ENCODE measurements at regions not wholly inside any gene's neighbourhood (a gene's known extent, or its start where the extent isn't known, plus 50 kb on each side); places are given as distances from the start of the nearest gene placed in this dataset.

DNA sequence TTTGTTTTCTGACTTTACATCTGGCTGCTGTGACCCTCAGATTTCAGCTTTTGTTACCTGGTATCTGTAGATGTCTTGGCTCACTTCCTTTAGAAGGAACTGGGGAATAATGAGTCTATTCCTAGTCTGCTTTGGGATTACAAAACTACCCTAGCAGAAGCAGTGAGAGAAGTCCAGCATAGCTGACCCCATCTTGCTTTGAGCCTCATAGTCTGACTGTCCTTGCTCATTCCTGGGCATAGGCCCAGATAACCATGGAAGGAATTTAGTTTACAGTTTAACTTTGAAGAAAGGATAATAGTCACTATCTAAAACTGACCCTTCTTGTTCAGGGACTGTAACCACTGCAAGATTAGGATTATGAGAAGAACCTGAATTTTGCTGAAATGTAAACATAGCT is 163.0 kb upstream of the HNMT start:
- no peak overlapping the region for H3K4me3 ChIP-seq
- no peaks in the 10 kb centered on the region for H3K9me3 ChIP-seq
- H3K36me3 ChIP-seq (ENCODE audit: low read depth, missing control alignments), result no peaks in the 10 kb centered on the region
- TF ChIP-seq, protein P1, sequence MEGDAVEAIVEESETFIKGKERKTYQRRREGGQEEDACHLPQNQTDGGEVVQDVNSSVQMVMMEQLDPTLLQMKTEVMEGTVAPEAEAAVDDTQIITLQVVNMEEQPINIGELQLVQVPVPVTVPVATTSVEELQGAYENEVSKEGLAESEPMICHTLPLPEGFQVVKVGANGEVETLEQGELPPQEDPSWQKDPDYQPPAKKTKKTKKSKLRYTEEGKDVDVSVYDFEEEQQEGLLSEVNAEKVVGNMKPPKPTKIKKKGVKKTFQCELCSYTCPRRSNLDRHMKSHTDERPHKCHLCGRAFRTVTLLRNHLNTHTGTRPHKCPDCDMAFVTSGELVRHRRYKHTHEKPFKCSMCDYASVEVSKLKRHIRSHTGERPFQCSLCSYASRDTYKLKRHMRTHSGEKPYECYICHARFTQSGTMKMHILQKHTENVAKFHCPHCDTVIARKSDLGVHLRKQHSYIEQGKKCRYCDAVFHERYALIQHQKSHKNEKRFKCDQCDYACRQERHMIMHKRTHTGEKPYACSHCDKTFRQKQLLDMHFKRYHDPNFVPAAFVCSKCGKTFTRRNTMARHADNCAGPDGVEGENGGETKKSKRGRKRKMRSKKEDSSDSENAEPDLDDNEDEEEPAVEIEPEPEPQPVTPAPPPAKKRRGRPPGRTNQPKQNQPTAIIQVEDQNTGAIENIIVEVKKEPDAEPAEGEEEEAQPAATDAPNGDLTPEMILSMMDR (IDR thresholded peaks at IDR 0.05), result no peak
- TF ChIP-seq POLR2A (IDR thresholded peaks at IDR 0.05), result no peak
- H3K4me1 ChIP-seq, result no peaks in the 10 kb centered on the region
- H3K27ac ChIP-seq, result no peak overlapping the region
- intact Hi-C loops (cut with DNase I; ENCODE audit: low total_unique reads), result no loop called here
- no peak for DNase-seq
- H3K27me3 ChIP-seq, result no peaks in the 10 kb centered on the region

DNA sequence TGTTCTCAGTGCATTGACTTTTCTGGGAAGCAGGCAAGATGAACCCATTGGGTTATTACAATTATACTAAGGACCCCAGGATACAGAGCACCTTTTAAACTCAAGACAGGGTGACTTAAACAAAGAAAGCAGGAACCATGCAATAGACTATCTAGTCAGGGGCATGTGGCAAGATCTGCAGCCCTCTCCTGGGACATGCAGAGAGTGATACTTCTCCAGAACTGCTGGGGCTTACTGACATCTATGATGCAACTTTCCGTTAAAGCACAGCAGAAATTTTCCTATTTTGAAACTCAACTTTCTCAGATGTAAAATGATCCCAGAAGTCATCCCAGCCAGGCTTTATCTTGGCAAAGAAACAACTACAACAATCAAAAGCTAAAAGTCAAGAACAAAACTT is 162.2 kb upstream of the HNMT start:
- H3K27ac ChIP-seq, result no peak overlapping the region
- WGBS, 2 donors, result 48 to 73% methylated on average over 1 of the region's 1 CpG
- no peaks in the 10 kb centered on the region for H3K27me3 ChIP-seq

DNA sequence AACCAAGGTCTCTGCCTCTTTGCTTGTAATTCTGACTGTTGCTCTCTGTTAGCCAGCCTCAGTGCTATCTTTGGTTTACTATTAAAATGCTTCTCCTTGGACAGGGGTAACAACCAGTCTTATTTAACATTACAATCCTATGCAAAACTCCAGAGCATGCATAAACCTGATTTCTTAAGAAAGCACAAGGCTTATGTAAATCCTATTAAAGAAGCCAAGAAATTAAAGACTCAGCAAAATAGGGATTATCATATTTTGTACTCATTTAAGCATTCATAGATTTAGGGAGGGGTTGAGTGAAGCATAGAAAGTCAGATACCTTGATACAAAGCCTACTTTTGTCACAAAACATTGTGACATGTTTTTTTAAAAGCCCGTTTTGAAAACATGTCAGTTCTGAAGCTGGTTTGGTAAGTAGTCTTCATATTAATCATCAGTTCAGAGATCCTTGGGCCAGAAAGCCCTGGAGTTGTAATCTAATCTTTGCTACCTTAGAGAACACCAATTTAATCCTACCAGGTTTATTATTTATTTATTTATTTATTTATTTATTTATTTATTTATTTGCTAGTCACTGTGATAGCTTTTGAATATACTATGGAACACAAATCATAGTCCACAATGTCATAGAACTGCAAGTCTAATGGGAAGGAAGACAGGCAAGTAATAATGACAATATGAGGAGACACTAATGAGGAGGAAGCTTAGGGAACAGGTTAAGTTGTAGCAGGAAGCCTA is 158.0 kb upstream of the HNMT start:
- intact Hi-C loops (cut with DNase I; ENCODE audit: low total_unique reads), result no loop called here
- no peak overlapping the region for H3K4me3 ChIP-seq
- H3K36me3 ChIP-seq (ENCODE audit: low read depth, missing control alignments), result no peaks in the 10 kb centered on the region
- WGBS, 2 donors, result 0 to 47% methylated on average over 1 of the region's 1 CpG
- no peaks in the 10 kb centered on the region for H3K27me3 ChIP-seq
- no peak overlapping the region for H3K27ac ChIP-seq
- no peaks in the 10 kb centered on the region for H3K9me3 ChIP-seq
- H3K4me1 ChIP-seq, result no peaks in the 10 kb centered on the region
- DNase-seq, result no peak
- TF ChIP-seq, protein P1 (IDR thresholded peaks at IDR 0.05), result no peak
- no peak for TF ChIP-seq POLR2A (IDR thresholded peaks at IDR 0.05)

More for the DNA sequence above, 162.2 kb upstream of the HNMT start:
- no peak for TF ChIP-seq POLR2A (IDR thresholded peaks at IDR 0.05)
- TF ChIP-seq, protein P1 (IDR thresholded peaks at IDR 0.05), result no peak
- Histone ChIP-seq H3K36me3 (ENCODE audit: low read depth, missing control alignments) (no peaks in the 10 kb centered on the region), H3K4me3 (no peak overlapping the region), H3K9me3 (no peaks in the 10 kb centered on the region), H3K4me1 (no peaks in the 10 kb centered on the region)
- DNase-seq, result no peak
- intact Hi-C loops (cut with DNase I; ENCODE audit: low total_unique reads), result no loop called here

DNA sequence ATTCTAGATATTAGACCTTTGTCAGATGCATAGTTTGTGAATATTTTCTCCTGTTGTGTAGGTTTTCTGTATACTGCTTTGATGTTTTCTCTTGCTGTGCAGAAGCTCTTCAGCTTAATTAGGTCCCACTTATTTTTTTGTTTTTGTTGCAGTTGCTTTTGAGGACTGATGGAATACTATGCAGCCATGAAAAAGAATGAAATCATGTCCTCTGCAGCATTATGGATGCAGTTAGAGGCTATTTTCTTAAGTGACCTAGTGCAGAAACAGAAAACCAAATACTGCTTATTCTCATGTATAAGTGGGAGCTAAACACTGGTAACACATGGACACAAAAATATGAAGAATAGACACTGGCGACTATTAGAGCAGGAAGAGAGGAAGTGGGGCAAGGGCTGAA is 155.0 kb upstream of the HNMT start:
- Histone ChIP-seq H3K4me3 (no peak overlapping the region), H3K36me3 (ENCODE audit: low read depth, missing control alignments) (no peaks in the 10 kb centered on the region), H3K4me1 (no peaks in the 10 kb centered on the region), H3K27me3 (no peaks in the 10 kb centered on the region), H3K27ac (no peak overlapping the region), H3K9me3 (no peaks in the 10 kb centered on the region)
- WGBS, 2 donors, result 93 to 97% methylated on average over 1 of the region's 1 CpG
- intact Hi-C loops (cut with DNase I; ENCODE audit: low total_unique reads), result no loop called here
- no peak for DNase-seq
- TF ChIP-seq, protein P1 (IDR thresholded peaks at IDR 0.05), result no peak
- no peak for TF ChIP-seq POLR2A (IDR thresholded peaks at IDR 0.05)

DNA sequence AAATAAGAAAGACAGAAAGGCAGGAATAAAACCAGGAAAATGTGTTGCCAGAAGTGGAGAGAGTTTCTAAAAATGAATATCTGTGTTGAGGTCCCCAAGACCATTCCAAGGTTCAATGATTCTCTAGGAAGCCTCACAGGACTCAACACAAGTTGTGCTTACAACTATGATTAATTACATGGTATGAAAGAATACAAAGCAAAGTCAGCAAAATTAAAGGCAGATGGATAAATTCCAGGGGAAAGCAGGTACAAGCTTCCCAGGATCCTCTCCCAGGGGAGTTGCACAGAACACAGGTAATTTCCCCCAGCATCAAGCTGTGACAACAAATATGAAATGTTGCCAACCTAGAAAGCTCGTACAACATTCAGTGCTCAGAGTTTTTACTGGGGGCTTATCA is 154.4 kb upstream of the HNMT start:
- no peak for DNase-seq
- H3K4me1 ChIP-seq, result no peaks in the 10 kb centered on the region
- no peaks in the 10 kb centered on the region for H3K36me3 ChIP-seq (ENCODE audit: low read depth, missing control alignments)
- no peak overlapping the region for H3K4me3 ChIP-seq
- H3K27ac ChIP-seq, result no peak overlapping the region
- TF ChIP-seq, protein P1 (IDR thresholded peaks at IDR 0.05), result no peak
- TF ChIP-seq POLR2A (IDR thresholded peaks at IDR 0.05), result no peak
- intact Hi-C loops (cut with DNase I; ENCODE audit: low total_unique reads), result no loop called here
- H3K9me3 ChIP-seq, result no peaks in the 10 kb centered on the region
- H3K27me3 ChIP-seq, result no peaks in the 10 kb centered on the region
- WGBS, 2 donors, result 76 to 90% methylated on average over 1 of the region's 1 CpG
